HEK293T (cell line): ENCODE measurements at regions not wholly inside any gene's neighbourhood (a gene's known extent, or its start where the extent isn't known, plus 50 kb on each side); places are given as distances from the start of the nearest gene placed in this dataset.

Experiments
- CTCF ChIA-PET: fragments of 350-600 bp; formaldehyde crosslinking; extraction: SDS; loops from one replicate; lab custom pipeline; 2021; ENCODE audit warnings: antibody characterized with exemption, inconsistent platforms; lab: Yijun Ruan, JAX
- POLR2A ChIA-PET: fragments of 350-600 bp; formaldehyde crosslinking; extraction: SDS; loops from one replicate; lab custom pipeline; 2020; ENCODE audit warnings: antibody characterized with exemption, inconsistent platforms; lab: Yijun Ruan, JAX
- DNase-seq: peaks from one replicate; pipeline ENCODE4 v3.0.0; 2012; ENCODE audit warnings: mixed read lengths; ENCODE audit errors: extremely low spot score
- ARNT ChIP-seq: fragments of 450-650 bp; IDR thresholded peaks from 2 replicates; pipeline ENCODE4 v1.6.1; 2017; ENCODE audit warnings: mild to moderate bottlenecking
- BHLHE40 ChIP-seq: fragments of 450-650 bp; IDR thresholded peaks from 2 replicates; pipeline ENCODE4 v1.6.1; 2016; ENCODE audit warnings: mild to moderate bottlenecking, moderate library complexity, borderline replicate concordance
- CTBP1 ChIP-seq: fragments of 450-650 bp; IDR thresholded peaks from 2 replicates; pipeline ENCODE4 v1.6.1; 2016; ENCODE audit warnings: borderline replicate concordance
- ELF4 ChIP-seq: fragments of 450-650 bp; IDR thresholded peaks from 2 replicates; pipeline ENCODE4 v1.6.1; 2017; ENCODE audit warnings: antibody characterized with exemption
- FOXA1 ChIP-seq: fragments of 450-650 bp; IDR thresholded peaks from 2 replicates; pipeline ENCODE4 v1.6.1; 2016; ENCODE audit warnings: mild to moderate bottlenecking
- FOXK2 ChIP-seq: fragments of 450-650 bp; IDR thresholded peaks from 2 replicates; pipeline ENCODE4 v1.6.1; 2016; ENCODE audit warnings: mild to moderate bottlenecking
- FOXM1 ChIP-seq: fragments of 450-650 bp; IDR thresholded peaks from 2 replicates; pipeline ENCODE4 v1.6.1; 2017; ENCODE audit warnings: mild to moderate bottlenecking, borderline replicate concordance
- HDGF ChIP-seq: fragments of 450-650 bp; IDR thresholded peaks from 2 replicates; pipeline ENCODE4 v1.6.1; 2017; ENCODE audit warnings: antibody characterized with exemption, borderline replicate concordance
- L3MBTL2 ChIP-seq: fragments of 450-650 bp; conservative IDR thresholded peaks from 2 replicates; pipeline ENCODE4 v1.6.1; 2016; ENCODE audit warnings: mild to moderate bottlenecking
- LEF1 ChIP-seq: fragments of 450-650 bp; IDR thresholded peaks from 2 replicates; pipeline ENCODE4 v1.6.1; 2017; ENCODE audit warnings: mild to moderate bottlenecking, borderline replicate concordance
- NFRKB ChIP-seq: fragments of 450-650 bp; IDR thresholded peaks from 2 replicates; pipeline ENCODE4 v1.6.1; 2016; ENCODE audit warnings: mild to moderate bottlenecking, moderate library complexity
- PKNOX1 ChIP-seq: fragments of 450-650 bp; IDR thresholded peaks from 2 replicates; pipeline ENCODE4 v1.6.1; 2016
- SP1 ChIP-seq: fragments of 450-650 bp; IDR thresholded peaks from 2 replicates; pipeline ENCODE4 v1.6.1; 2017
- SUZ12 ChIP-seq: fragments of 450-650 bp; IDR thresholded peaks from 2 replicates; pipeline ENCODE4 v1.6.1; 2016; ENCODE audit warnings: mild to moderate bottlenecking
- TARDBP ChIP-seq: fragments of 450-650 bp; IDR thresholded peaks from 2 replicates; pipeline ENCODE4 v1.6.1; 2016
- ZNF384 ChIP-seq: fragments of 450-650 bp; IDR thresholded peaks from 2 replicates; pipeline ENCODE4 v1.6.1; 2016

GRCh38 chr22:49598338-49598737 lies 229.3 kb downstream of the BRD1 start:
- ChIA-PET POLR2A (no interaction called here), CTCF (no interaction called here)
- no peak for DNase-seq
- TF ChIP-seq NFRKB (no peak), HDGF (no peak), ZNF384 (no peak), FOXK2 (no peak), FOXM1 (no peak), PKNOX1 (no peak), ELF4 (no peak), L3MBTL2 (no peak), TARDBP (no peak), SUZ12 (no peak), ARNT (no peak), SP1 (no peak), CTBP1 (no peak), BHLHE40 (no peak), LEF1 (no peak), FOXA1 (no peak)

GRCh38 chr22:49597428-49598039 lies 230.1 kb downstream of the BRD1 start:
- CTCF ChIA-PET, result no interaction called here
- POLR2A ChIA-PET, result no interaction called here
- no peak for DNase-seq
- TF ChIP-seq CTBP1, result no peak
- TF ChIP-seq PKNOX1, result no peak
- no peak for TF ChIP-seq LEF1
- no peak for TF ChIP-seq FOXA1
- no peak for TF ChIP-seq FOXM1
- TF ChIP-seq ZNF384, result no peak
- no peak for TF ChIP-seq ELF4
- no peak for TF ChIP-seq L3MBTL2
- TF ChIP-seq SP1, result no peak
- TF ChIP-seq ARNT, result no peak
- TF ChIP-seq FOXK2, result no peak
- TF ChIP-seq HDGF, result no peak
- TF ChIP-seq BHLHE40, result no peak
- TF ChIP-seq SUZ12, result no peak

- CTCF ChIA-PET, result no interaction called here
Observed at GRCh38 chr22:49595465-49596078, 232.1 kb downstream of the BRD1 start.

GRCh38 chr22:49594078-49594477 lies 233.6 kb downstream of the BRD1 start:
- ChIA-PET POLR2A (no interaction called here), CTCF (no interaction called here)
- DNase-seq, result no peak
- no peak for TF ChIP-seq ARNT

More at GRCh38 chr22:49595465-49596078, 232.1 kb downstream of the BRD1 start:
- POLR2A ChIA-PET, result no interaction called here
- DNase-seq, result no peak
- TF ChIP-seq SUZ12, result no peak
- 0 out of 2 replicates have a peak, but pooled peaks have one; percentile 13 for TF ChIP-seq CTBP1

GRCh38 chr22:49593509-49593908 lies 234.2 kb downstream of the BRD1 start:
- ChIA-PET CTCF (no interaction called here), POLR2A (no interaction called here)
- TF ChIP-seq HDGF (no peak), FOXK2 (no peak), ZNF384 (no peak), SUZ12 (no peak), LEF1 (no peak), FOXM1 (no peak), BHLHE40 (no peak), FOXA1 (no peak), SP1 (no peak), PKNOX1 (no peak), NFRKB (no peak)
- DNase-seq, result no peak

- ChIA-PET POLR2A (no interaction called here), CTCF (no interaction called here)
- DNase-seq, result no peak
- no peak for TF ChIP-seq SP1
- no peak for TF ChIP-seq L3MBTL2
- no peak for TF ChIP-seq ELF4
- no peak for TF ChIP-seq LEF1
- no peak for TF ChIP-seq FOXK2
- TF ChIP-seq CTBP1, result no peak
- TF ChIP-seq HDGF, result no peak
- no peak for TF ChIP-seq PKNOX1
- no peak for TF ChIP-seq TARDBP
- no peak for TF ChIP-seq SUZ12
- no peak for TF ChIP-seq NFRKB
- TF ChIP-seq FOXA1, result no peak
Observed at GRCh38 chr22:49592780-49593501, 234.7 kb downstream of the BRD1 start.
